IPS-20b (cell line): ENCODE measurements at regions not wholly inside any gene's neighbourhood (a gene's known extent, or its start where the extent isn't known, plus 50 kb on each side); places are given as distances from the start of the nearest gene placed in this dataset.

Experiments used
- H3K27ac ChIP-seq: one replicate; pipeline ENCODE4 v1.5.1; 2013; ENCODE audit warnings: low read length
- H3K27me3 ChIP-seq: 2 replicates; pipeline ENCODE4 v1.6.1; 2013; ENCODE audit warnings: mild to moderate bottlenecking, low read length, inconsistent platforms; ENCODE audit not compliant: insufficient read depth
- H3K36me3 ChIP-seq: 2 replicates; pipeline ENCODE4 v1.6.1; 2013; ENCODE audit warnings: low read depth, mild to moderate bottlenecking, inconsistent platforms, low read length, moderate library complexity; ENCODE audit not compliant: insufficient read depth
- H3K4me1 ChIP-seq: 2 replicates; pipeline ENCODE4 v1.6.1; 2013; ENCODE audit warnings: mild to moderate bottlenecking, control low read depth, inconsistent platforms, low read length, moderate library complexity; ENCODE audit not compliant: insufficient read depth
- H3K4me3 ChIP-seq: 2 replicates; pipeline ENCODE4 v1.5.1; 2013; ENCODE audit warnings: mild to moderate bottlenecking, low read length, inconsistent platforms
- H3K9ac ChIP-seq: 2 replicates; pipeline ENCODE4 v1.6.1; 2013; ENCODE audit warnings: low read depth, mild to moderate bottlenecking, inconsistent platforms, low read length, moderate library complexity
- H3K9me3 ChIP-seq: 2 replicates; pipeline ENCODE4 v1.6.1; 2013; ENCODE audit warnings: mild to moderate bottlenecking, low read depth, low read length, inconsistent platforms; ENCODE audit not compliant: insufficient read depth

DNA sequence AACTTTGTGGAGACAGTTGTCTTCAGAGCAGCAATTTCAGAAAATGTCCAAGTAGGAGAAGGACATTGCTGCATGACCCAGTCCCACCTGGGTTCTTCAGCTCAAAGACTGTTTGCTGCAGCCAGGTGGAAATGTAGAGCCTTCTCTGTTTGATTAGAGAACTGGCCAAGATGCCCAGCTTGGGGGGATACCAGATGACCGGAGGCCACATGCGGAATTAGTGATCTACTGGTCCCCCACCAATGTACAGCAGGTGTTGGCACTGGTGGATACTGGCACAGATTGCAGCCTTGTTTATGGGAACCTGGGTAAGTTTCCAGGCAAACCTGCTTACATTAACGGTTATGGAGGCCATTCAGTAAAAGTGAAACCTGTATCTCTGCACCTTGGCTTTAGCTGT lies 555.3 kb downstream of the SLC6A15 start:
- no peak overlapping the region for H3K9ac ChIP-seq
- no peak overlapping the region for H3K27ac ChIP-seq
- H3K27me3 ChIP-seq: no peaks in the 10 kb centered on the region
- no peaks in the 10 kb centered on the region for H3K4me1 ChIP-seq
- no peaks in the 10 kb centered on the region for H3K9me3 ChIP-seq
- no peaks in the 10 kb centered on the region for H3K36me3 ChIP-seq
- no peak overlapping the region for H3K4me3 ChIP-seq

DNA sequence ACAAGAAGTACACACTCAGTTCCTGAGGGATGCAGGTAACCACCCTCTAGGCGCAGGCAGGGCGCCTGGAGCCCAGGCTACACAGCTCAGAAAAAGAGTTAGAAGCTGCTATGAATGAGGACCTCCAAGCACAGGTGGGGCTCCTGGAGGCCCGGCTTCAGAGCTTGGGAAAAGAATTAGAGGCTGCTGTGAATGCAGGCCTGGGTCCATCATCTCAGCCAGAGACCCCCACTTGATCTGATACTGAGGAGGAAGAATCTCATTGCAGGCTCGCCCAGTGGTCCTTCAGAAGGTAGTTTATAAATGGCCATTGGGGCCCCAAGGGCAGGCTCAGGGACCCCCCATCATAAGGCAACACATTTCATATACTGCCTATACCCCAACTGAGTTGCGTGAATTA lies 556.4 kb downstream of the SLC6A15 start:
- H3K36me3 ChIP-seq: no peaks in the 10 kb centered on the region
- H3K9ac ChIP-seq: no peak overlapping the region
- H3K27me3 ChIP-seq: no peaks in the 10 kb centered on the region

GRCh38 chr12:84355561-84355960 lies 557.0 kb downstream of the SLC6A15 start:
- H3K4me1 ChIP-seq: no peaks in the 10 kb centered on the region
- H3K27ac ChIP-seq: no peak overlapping the region
- no peak overlapping the region for H3K9ac ChIP-seq
- no peaks in the 10 kb centered on the region for H3K36me3 ChIP-seq
- H3K27me3 ChIP-seq: no peaks in the 10 kb centered on the region
- H3K9me3 ChIP-seq: no peaks in the 10 kb centered on the region
- no peak overlapping the region for H3K4me3 ChIP-seq

More for the DNA sequence above, 556.4 kb downstream of the SLC6A15 start:
- H3K27ac ChIP-seq: no peak overlapping the region
- H3K4me3 ChIP-seq: no peak overlapping the region
- H3K9me3 ChIP-seq: no peaks in the 10 kb centered on the region
- H3K4me1 ChIP-seq: no peaks in the 10 kb centered on the region

DNA sequence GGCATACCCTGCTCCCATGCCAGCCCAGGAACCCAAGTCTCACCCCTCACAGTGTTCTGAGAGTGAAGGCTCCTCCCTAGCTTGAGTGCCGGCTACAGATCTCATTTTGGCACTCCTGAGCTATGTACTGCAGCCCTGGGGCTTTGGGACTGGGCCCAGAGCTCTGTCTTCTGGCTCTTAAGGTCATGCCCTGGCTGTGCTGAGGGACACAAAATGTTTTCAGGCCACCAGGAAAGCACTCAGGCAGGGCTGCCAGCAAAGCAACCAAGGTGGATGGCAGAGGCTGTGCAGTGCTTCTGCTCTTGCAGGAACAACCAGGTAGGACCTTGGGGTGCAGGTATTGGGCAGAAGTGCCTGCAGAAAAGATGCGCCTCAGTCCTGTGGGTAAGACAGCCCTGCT lies 564.0 kb downstream of the SLC6A15 start:
- H3K9ac ChIP-seq: no peak overlapping the region
- no peak overlapping the region for H3K27ac ChIP-seq
- H3K27me3 ChIP-seq: no peaks in the 10 kb centered on the region
- no peaks in the 10 kb centered on the region for H3K36me3 ChIP-seq
- no peak overlapping the region for H3K4me3 ChIP-seq
- no peaks in the 10 kb centered on the region; the same call in 1 of the 2 replicates for H3K9me3 ChIP-seq
- H3K4me1 ChIP-seq: no peaks in the 10 kb centered on the region

- Histone ChIP-seq H3K4me3 (no peak overlapping the region), H3K27me3 (no peaks in the 10 kb centered on the region)
Observed at GRCh38 chr12:84341467-84342193, 571.0 kb downstream of the SLC6A15 start.

GRCh38 chr12:84336231-84336630 lies 576.4 kb downstream of the SLC6A15 start:
- no peaks in the 10 kb centered on the region for H3K27me3 ChIP-seq
- no peak overlapping the region for H3K4me3 ChIP-seq
- H3K27ac ChIP-seq: no peak overlapping the region
- H3K9ac ChIP-seq: no peak overlapping the region
- H3K4me1 ChIP-seq: no peaks in the 10 kb centered on the region
- no peaks in the 10 kb centered on the region for H3K36me3 ChIP-seq
- H3K9me3 ChIP-seq: no peaks in the 10 kb centered on the region

More at GRCh38 chr12:84341467-84342193, 571.0 kb downstream of the SLC6A15 start:
- Histone ChIP-seq H3K4me1 (no peaks in the 10 kb centered on the region), H3K36me3 (no peaks in the 10 kb centered on the region), H3K9ac (no peak overlapping the region), H3K9me3 (no peaks in the 10 kb centered on the region; the same call in 1 of the 2 replicates), H3K27ac (no peak overlapping the region)

- H3K27ac ChIP-seq: no peak overlapping the region
- H3K27me3 ChIP-seq: no peaks in the 10 kb centered on the region
- H3K36me3 ChIP-seq: no peaks in the 10 kb centered on the region
- H3K9ac ChIP-seq: no peak overlapping the region
- peaks cover 7% of the 10 kb centered on the region; the same call in 1 of the 2 replicates for H3K4me1 ChIP-seq
- no peak overlapping the region for H3K4me3 ChIP-seq
- H3K9me3 ChIP-seq: no peaks in the 10 kb centered on the region
Observed at GRCh38 chr12:84329938-84330337, 582.7 kb downstream of the SLC6A15 start.

DNA sequence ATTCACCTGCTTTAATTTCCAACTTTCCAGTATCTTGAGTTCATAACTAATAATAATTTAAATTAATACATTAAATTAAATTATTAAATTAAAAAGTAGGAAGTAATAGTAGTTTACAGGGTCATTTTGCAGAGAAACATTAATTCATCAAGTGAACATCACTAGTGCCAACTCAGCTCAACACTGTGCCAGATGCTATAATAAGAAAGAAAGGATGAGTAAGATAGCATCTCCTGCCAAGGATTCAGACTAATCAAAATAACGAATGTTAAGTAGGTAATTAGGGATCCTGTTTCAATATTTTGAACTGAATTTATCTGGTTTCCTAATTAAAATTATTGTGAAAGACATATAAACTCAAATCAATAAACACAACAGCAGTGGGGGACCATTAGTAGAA lies 596.7 kb downstream of the SLC6A15 start:
- Histone ChIP-seq H3K36me3 (no peaks in the 10 kb centered on the region), H3K9ac (no peak overlapping the region), H3K27me3 (no peaks in the 10 kb centered on the region), H3K27ac (no peak overlapping the region), H3K4me1 (no peaks in the 10 kb centered on the region), H3K4me3 (no peak overlapping the region), H3K9me3 (no peaks in the 10 kb centered on the region)

GRCh38 chr12:84313323-84313675 lies 599.3 kb downstream of the SLC6A15 start:
- Histone ChIP-seq H3K27me3 (no peaks in the 10 kb centered on the region), H3K36me3 (no peaks in the 10 kb centered on the region), H3K4me3 (no peak overlapping the region), H3K4me1 (no peaks in the 10 kb centered on the region), H3K27ac (no peak overlapping the region), H3K9ac (no peak overlapping the region), H3K9me3 (no peaks in the 10 kb centered on the region)

GRCh38 chr12:84308211-84308610 lies 604.4 kb downstream of the SLC6A15 start:
- Histone ChIP-seq H3K27ac (no peak overlapping the region), H3K9ac (no peak overlapping the region), H3K9me3 (no peaks in the 10 kb centered on the region), H3K4me1 (no peaks in the 10 kb centered on the region), H3K36me3 (no peaks in the 10 kb centered on the region), H3K27me3 (no peaks in the 10 kb centered on the region), H3K4me3 (no peak overlapping the region)

GRCh38 chr12:84305144-84305543 lies 607.5 kb downstream of the SLC6A15 start:
- no peak overlapping the region for H3K9ac ChIP-seq
- no peaks in the 10 kb centered on the region for H3K27me3 ChIP-seq
- H3K4me1 ChIP-seq: no peaks in the 10 kb centered on the region
- no peak overlapping the region for H3K27ac ChIP-seq
- H3K36me3 ChIP-seq: no peaks in the 10 kb centered on the region
- no peak overlapping the region for H3K4me3 ChIP-seq
- H3K9me3 ChIP-seq: no peaks in the 10 kb centered on the region

GRCh38 chr12:84294246-84294645 lies 618.4 kb downstream of the SLC6A15 start:
- H3K36me3 ChIP-seq: no peaks in the 10 kb centered on the region
- H3K27ac ChIP-seq: no peak overlapping the region
- H3K9me3 ChIP-seq: no peaks in the 10 kb centered on the region
- no peaks in the 10 kb centered on the region for H3K4me1 ChIP-seq
- H3K4me3 ChIP-seq: no peak overlapping the region
- no peak overlapping the region for H3K9ac ChIP-seq
- no peaks in the 10 kb centered on the region for H3K27me3 ChIP-seq
